ENCODE measurements at regions not wholly inside any gene's neighbourhood (a gene's known extent, or its start where the extent isn't known, plus 50 kb on each side); places are given as distances from the start of the nearest gene placed in this dataset.

DNA sequence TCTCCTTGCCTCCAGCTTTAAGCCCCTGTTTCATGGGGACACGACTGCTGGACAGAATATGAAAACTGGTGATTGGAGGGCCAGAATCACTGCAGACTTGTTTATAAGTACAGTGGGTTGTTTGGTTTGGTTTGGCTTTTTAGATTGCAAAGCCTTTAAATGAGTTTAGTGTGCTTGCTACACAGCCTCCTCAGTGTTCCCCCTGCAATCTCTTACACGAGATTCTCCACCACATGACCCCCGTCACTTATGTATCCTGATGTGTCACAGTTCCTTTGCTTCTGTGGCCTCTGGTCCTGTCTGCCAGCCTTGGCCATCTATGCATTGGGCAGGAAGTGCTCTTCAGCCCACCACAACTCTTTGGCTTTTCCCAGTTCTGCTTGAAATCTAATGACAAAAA is 103.7 kb upstream of the ANKRD1 start:
- TF ChIP-seq POLR2AphosphoS5 (IDR thresholded peaks at IDR 0.05; ENCODE audit: low read depth, low read length): no peak
- TF ChIP-seq, protein P1, sequence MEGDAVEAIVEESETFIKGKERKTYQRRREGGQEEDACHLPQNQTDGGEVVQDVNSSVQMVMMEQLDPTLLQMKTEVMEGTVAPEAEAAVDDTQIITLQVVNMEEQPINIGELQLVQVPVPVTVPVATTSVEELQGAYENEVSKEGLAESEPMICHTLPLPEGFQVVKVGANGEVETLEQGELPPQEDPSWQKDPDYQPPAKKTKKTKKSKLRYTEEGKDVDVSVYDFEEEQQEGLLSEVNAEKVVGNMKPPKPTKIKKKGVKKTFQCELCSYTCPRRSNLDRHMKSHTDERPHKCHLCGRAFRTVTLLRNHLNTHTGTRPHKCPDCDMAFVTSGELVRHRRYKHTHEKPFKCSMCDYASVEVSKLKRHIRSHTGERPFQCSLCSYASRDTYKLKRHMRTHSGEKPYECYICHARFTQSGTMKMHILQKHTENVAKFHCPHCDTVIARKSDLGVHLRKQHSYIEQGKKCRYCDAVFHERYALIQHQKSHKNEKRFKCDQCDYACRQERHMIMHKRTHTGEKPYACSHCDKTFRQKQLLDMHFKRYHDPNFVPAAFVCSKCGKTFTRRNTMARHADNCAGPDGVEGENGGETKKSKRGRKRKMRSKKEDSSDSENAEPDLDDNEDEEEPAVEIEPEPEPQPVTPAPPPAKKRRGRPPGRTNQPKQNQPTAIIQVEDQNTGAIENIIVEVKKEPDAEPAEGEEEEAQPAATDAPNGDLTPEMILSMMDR (IDR thresholded peaks at IDR 0.05): no peak
- TF ChIP-seq, protein P2, sequence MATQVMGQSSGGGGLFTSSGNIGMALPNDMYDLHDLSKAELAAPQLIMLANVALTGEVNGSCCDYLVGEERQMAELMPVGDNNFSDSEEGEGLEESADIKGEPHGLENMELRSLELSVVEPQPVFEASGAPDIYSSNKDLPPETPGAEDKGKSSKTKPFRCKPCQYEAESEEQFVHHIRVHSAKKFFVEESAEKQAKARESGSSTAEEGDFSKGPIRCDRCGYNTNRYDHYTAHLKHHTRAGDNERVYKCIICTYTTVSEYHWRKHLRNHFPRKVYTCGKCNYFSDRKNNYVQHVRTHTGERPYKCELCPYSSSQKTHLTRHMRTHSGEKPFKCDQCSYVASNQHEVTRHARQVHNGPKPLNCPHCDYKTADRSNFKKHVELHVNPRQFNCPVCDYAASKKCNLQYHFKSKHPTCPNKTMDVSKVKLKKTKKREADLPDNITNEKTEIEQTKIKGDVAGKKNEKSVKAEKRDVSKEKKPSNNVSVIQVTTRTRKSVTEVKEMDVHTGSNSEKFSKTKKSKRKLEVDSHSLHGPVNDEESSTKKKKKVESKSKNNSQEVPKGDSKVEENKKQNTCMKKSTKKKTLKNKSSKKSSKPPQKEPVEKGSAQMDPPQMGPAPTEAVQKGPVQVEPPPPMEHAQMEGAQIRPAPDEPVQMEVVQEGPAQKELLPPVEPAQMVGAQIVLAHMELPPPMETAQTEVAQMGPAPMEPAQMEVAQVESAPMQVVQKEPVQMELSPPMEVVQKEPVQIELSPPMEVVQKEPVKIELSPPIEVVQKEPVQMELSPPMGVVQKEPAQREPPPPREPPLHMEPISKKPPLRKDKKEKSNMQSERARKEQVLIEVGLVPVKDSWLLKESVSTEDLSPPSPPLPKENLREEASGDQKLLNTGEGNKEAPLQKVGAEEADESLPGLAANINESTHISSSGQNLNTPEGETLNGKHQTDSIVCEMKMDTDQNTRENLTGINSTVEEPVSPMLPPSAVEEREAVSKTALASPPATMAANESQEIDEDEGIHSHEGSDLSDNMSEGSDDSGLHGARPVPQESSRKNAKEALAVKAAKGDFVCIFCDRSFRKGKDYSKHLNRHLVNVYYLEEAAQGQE (IDR thresholded peaks at IDR 0.05; ENCODE audit: insufficient read depth in 1 of 2, low read depth in 2 of 2, low read length in 1 of 2): no peak
- TF ChIP-seq SIN3A (IDR thresholded peaks at IDR 0.05; ENCODE audit: borderline replicate concordance, insufficient read depth, low read depth, low read length): no peak
- no peak for TF ChIP-seq TCF7L2 (IDR thresholded peaks at IDR 0.05; ENCODE audit: low read depth, low read length)
